MV-4-11 (cell line): ENCODE measurements at regions not wholly inside any gene's neighbourhood (a gene's known extent, or its start where the extent isn't known, plus 50 kb on each side); places are given as distances from the start of the nearest gene placed in this dataset.
A peak's percentile ranks its signal among the peaks of the same experiment; 100 is the strongest.

Experiments
- DNase-seq: peaks from one replicate; lab custom pipeline; 2025; lab: John Stamatoyannopoulos, UW

DNA sequence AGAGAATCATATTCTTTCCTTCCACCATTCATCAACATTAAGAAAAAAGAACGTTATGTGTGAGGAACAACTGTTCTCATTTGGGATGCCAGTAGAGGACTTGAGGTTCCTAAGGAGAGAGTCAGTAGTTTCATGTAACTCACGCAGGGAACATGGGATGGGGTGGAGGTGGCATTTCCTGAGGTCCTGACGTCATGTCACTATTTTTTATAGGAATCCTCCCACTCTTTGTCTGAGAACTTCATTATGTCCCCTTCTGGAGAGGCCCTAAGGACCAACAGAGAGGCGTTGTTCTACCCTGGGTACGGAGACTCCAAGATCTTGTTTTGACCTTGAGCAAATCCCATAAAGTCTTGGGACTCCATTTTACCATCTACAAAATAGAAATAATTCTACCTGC lies 211.7 kb upstream of the SOX9 start:
- no peak for DNase-seq

DNA sequence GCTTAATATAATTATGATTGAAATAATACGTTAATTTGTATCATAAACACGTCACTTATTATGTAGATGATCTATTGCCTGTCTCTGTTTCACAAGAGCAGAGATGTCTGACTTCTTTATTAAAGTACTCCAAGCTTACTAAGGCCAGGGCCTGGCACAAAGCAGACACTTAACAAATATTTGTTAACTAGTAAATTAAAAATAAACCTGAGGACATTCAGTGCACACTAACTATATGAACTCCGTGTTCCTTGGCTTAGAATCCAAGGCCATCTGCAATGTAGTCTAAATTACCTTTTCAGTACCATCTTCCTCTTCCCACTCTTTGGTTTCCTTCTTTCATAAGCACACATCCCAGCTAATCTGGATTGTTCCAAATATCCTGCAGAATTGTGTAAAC lies 210.8 kb upstream of the SOX9 start:
- no peak for DNase-seq

DNA sequence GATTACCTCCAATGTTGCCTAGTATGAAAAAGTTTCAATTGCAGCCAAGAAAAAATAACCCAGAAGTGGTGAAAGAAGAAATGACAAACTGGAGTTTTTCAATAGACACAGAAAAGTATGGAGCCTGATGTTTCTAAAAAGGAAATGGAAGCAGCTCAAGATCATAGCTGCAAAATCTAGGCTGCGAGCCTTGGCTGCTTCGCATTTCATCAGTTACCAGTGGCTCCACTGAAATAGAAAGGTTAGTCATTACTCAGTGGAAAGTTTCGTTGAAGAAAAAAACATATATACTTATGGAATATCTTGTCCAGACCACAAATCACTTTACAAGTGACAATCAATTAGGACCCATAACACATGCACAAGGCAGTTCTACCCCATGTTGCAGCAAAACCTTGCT lies 206.8 kb upstream of the SOX9 start:
- DNase-seq: no peak

GRCh38 chr17:71914812-71915211 lies 206.0 kb upstream of the SOX9 start:
- DNase-seq: no peak

DNA sequence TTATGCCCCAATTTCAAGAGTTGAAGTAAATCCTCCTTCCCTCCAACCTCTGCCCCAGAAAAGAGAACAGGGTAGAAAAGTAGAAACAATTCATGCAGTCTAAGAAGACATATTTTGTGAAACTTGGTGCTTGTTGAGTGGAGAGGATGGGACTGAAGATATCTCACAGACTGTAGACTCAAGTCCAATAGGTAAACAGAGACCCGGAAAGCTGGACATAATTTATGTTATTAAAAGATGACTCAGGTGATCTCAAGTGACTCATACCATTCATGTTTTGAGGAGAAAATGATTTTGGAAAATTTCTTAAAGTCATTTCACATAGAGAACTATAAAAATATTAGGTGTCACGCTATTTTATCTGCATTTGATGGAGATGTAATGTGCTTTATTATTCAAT lies 203.1 kb upstream of the SOX9 start:
- DNase-seq: no peak

- DNase-seq: no peak
Observed at GRCh38 chr17:71919186-71919585, 201.6 kb upstream of the SOX9 start.

GRCh38 chr17:71919896-71920295 lies 200.9 kb upstream of the SOX9 start:
- DNase-seq: no peak

- no peak for DNase-seq
Observed at GRCh38 chr17:71921796-71922195, 199.0 kb upstream of the SOX9 start.

- no peak for DNase-seq
Observed at GRCh38 chr17:71922439-71922838, 198.4 kb upstream of the SOX9 start.

DNA sequence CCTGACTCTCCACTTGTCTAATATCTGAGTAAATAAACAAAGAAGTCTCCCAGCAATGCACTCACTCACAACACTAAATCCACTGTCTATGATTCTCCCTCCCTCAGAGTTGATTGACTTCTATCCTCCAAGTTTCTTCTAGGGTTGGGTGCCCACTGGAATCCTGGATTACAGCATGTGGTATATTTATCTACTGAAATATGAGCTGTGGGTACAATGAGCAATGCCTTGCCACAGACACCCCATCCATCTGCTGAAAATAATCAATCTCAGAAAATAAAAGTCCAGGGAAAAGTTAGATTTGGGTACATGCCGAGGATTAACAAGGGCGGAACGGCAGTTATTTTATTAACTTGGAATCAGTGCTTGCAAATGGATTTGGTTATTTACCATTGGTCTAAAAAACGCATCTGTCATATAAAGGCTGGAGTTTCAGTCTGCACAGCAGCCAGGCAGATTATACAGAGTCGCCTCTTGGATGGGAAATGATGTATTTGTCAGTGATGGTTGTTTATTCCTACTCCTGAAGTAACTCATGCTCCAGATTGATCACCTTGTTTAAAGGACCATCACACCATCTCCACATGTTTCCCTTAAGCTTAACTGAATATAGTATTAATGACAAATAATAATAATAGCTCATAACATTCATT lies 193.9 kb upstream of the SOX9 start:
- DNase-seq: no peak

- DNase-seq: no peak
Observed at GRCh38 chr17:71933306-71933705, 187.5 kb upstream of the SOX9 start.

DNA sequence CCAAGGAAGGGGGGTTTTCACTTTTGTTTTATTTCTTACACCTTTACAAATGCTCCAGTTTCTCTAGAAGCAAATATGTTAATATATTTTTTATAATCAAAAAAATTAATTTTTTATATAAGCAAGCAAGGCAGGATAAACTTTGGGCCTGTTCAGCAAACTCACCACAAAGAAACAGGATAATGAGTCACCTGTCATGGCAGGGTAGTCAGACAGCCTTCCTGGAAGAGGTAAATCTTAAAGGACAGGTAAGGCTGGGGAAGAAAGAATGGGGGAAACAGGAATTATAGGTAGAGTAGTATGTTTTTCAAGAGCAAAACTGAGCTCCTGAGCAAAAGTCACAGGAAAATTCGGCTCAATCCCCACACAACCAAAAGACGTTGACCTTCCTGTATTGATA lies 186.3 kb upstream of the SOX9 start:
- DNase-seq: no peak

DNA sequence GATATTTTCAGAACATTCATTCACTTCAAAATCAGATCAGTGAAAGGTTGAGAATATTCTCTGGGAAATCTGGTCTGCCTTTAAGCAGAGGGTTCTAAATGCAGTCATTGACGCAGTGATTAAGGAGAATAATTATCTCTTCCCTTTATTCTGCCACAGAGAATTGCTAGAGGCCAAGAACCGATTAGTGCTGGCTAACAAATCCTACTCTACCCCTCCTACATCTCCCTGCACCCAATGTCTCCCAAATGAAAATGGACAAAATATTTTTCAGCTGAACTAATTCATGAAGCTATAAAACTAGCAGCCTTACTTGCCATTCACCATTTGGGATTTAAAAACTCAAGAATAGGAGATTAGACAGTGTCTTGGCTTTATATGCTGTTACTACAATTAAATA lies 185.5 kb upstream of the SOX9 start:
- DNase-seq: no peak

- DNase-seq: no peak
Observed at GRCh38 chr17:71936977-71937376, 183.8 kb upstream of the SOX9 start.

GRCh38 chr17:71937914-71938313 lies 182.9 kb upstream of the SOX9 start:
- no peak for DNase-seq

- no peak for DNase-seq
Observed at GRCh38 chr17:71938340-71939010, 182.3 kb upstream of the SOX9 start.

DNA sequence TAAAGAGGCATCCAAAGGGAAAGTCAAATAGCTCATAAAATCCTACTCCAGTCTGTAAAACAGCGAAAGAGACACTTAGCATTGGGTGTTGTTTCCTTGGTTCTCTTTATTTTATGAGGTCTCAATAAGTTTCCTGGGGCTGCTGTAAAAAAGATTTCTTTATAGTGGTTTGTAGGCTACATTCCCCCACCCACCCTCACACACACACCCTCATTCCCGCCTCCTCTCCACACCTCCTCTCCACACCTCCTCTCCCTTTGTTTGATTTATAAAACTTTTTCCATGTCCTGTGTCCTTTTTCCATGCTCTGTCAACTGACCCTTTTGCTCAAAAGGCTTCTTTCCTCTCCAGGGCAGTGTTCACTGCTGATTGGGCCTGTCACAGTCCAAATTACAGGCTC lies 178.9 kb upstream of the SOX9 start:
- DNase-seq: no peak

DNA sequence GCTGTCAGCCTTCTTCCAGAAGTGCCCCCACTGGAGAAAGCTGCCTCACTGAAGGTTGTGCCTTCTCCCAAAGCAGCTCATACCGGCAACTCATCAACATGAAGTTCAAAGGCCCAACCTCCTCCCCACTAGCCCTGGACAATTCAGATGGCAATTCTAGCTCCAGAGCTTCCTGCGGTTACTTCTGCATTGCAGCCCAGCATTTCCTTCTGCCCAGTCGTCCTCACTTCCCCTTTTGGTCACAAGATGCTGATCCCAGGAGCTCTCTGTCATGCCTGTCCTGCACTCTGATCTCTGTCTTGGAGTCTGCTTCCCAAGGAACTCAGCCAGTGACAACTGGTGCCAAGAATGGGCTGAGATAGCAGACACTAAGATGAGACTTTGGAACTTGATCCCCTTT lies 178.2 kb upstream of the SOX9 start:
- peak; percentile 77 for DNase-seq

DNA sequence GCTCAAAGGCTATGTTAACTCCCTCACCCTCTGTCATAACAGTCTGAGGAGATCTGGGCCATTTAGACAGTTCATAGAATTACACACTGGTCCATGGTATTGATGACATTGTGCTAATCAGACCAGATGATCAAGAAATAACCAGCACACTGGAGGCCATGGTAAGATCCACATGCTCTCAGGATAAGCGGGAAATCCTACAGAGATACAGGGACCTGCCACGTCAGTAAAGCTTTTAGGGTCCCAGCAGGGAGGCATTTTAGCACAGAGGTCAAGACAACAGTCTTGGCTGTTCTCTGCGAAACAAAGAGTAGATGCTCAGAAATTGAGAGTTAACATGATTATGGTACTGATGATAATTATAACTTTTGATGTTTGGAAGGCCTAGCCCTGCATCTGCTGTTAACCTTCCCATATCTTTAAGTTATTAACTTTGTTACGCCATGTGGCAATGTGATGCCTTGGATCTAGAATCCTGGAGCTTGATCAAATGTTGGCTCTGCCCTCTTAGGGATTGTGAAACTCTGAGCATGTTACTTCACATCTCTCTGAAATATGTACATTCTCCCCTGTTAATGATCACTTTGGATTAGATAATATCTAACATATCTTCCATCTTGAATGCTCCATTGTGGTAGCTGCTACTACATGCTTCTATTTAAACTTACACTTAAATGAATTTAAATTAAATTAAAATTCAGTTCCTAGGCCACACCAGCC lies 172.0 kb upstream of the SOX9 start:
- no peak for DNase-seq

- DNase-seq: peak; percentile 2
Observed at GRCh38 chr17:71959154-71959553, 161.7 kb upstream of the SOX9 start.

DNA sequence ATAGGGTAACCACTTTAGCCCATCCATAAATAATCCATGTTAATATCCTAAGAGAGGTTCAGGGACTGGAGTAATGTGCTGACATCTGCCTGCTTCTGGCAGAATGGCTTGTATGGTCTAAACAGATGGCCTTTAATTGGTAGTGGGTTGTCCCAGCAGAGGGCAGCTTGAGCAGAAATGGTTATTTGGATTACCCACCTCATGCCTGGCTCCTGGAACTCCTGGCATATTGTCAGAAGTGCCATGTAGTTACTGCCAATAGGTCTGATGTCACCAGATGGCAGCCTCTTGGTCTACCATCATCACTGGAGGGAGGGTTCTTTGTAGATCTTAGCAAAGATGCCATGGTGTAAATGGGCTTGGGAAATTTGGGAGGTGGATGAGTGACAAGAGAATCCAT lies 157.5 kb upstream of the SOX9 start:
- no peak for DNase-seq

DNA sequence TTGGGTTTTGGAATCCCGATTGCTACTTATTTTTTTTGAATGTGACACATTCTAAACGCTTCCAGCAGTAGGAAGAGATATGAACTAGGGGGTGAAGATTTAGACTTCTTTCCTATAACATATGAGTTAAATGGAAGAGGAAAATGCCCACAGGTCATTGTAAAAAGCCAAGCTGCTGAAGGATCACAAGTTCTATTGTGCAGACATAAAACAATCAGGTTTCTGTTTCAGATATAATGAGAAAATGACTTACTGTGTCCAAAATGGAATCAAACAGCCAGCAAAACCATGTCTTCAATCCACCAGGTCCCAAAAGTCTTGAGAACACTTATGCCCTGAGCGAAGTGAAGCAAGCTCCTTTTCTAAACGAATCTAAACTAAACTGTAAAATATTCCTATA lies 157.0 kb upstream of the SOX9 start:
- no peak for DNase-seq

GRCh38 chr17:71964559-71964958 lies 156.3 kb upstream of the SOX9 start:
- DNase-seq: no peak

GRCh38 chr17:71966055-71966454 lies 154.8 kb upstream of the SOX9 start:
- DNase-seq: no peak
